Glomerular endothelial cell (primary cell): ENCODE measurements at regions not wholly inside any gene's neighbourhood (a gene's known extent, or its start where the extent isn't known, plus 50 kb on each side); places are given as distances from the start of the nearest gene placed in this dataset.

ENCODE experiments used
- DNase-seq: peaks from one replicate; pipeline ENCODE4 v3.0.0-alpha.2; 2011; ENCODE audit warnings: low read depth, low spot score; ENCODE audit errors: extremely low read depth

DNA sequence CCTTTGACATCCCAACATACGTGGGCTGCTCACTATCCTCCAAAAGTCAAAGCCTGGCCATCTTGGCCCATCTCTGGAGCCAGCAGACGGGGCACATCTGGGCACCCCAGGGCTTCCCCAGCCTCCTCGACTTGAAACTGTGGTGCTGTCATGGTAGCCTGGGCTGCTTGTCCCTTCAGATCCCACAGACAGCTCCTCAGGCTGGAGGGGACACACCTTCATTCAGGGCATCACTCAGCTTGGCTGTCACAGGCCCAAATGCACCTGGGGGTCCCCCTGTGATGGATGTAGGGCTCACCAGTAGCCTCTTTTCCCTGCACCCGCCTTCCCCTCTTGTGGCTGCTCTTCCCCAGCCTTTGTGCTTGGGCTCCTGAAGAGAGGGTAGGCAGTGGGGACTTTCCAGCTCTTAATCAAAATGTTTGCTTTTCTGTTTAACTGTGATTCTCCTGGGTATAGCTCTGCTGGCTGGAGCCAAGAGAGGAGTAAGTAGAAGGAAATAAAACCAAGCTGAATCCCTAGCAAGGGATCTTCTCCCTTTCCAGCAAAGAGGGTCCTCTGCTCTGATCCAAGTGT, 92.3 kb downstream of the GYPC start:
- no peak for DNase-seq

DNA sequence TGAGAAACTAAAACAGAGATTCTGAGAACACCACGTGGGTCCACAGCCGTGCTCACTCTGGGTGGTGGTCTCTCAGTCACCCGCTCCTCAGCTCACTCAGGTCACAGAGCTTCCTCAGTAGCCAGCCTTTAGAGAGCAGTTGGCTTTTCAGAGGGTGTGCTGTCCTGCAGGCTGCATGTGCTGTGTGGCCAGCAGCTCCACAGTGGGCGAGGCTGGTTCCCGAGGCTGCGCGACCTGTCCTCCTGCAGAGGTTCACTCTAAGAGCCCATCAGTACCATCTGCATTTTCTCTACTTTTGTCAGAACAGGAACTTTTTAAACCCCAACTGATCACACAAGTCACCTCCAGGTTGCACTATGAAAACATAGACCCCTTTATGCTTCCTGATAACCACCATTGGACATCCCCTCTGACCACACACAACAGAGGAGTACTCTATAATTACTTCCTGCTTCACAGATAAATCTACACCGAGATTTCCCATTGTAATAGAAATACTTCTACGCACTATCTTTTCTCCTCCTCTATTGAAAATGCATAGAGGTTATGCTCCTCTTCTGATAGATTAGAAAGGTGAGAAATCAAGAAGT, 93.1 kb downstream of the GYPC start:
- DNase-seq, result no peak

DNA sequence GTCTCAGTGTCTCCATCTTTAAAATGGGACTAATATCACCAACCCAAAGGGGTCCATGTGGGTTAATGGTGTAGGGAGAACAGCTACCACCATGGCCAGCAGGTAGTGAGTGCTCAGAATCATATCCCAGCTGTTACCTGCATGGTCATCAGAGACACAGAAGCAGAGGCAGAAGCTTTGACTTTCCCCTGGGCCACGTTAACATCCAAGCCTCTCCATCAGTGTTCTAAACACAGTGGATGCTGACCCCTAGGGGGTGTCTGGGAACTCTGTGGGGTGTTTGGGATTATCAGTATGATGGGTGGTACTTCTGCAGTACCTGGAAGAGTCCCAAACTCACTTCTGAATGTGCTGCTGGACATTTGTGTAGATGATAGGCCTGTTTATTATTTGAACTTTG, 93.6 kb downstream of the GYPC start:
- no peak for DNase-seq

DNA sequence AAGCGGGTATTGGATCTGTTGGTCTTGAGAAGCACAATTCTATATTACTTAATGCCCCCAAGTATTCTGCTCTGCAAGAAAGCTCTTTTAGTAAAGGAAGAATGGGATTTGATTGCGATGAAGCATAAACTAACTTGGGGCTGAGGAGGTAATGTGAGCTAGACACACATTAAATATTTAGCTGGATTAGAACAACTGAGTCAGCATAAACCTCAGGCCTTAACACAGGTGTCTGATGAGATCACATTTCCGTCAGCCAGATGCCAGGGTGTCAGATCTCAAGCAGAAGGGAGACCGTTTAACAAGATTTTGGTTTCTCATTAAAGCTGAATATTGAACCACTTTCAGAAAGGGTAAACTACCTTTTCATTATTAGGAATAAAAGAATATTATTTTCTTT, 94.5 kb downstream of the GYPC start:
- DNase-seq, result no peak

DNA sequence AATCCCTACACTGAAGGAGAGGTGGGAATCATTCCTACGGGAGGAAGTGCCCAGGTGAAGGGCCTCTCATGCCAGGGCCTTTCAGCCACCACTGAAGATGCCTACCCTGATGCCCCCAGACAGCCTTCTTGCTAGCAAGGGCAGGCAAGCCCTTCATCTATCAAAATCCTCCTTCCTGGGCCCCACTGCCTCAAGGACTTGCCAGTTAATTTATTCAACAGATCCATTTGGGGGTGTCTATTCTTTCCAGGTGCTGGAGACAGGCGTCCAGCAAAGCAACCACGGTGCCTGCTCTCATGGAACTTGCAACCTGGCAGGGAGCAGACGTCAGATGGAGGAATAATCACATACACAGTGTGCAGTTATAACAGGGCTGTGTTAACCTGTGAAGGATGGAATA, 95.5 kb downstream of the GYPC start:
- no peak for DNase-seq

DNA sequence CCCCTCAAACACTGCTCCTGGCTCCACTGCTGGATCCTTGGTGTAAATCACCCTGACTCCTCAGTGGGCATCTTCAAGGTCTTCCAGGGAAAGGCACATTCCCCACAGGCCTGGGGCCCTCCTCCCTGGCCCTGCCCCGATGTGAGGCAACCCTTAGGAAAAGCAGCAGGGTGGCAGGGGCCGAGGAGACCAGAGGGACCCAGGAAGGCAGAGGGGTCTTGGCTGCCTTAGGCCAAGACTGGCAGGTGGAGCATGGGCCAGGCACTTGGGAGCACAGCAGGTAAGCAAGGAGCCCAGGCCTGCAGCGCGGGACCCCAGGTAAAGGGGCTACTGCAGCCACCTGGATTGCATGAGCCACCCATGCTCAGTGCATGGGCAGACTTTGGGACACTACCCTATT, 96.9 kb downstream of the GYPC start:
- DNase-seq, result no peak

DNA sequence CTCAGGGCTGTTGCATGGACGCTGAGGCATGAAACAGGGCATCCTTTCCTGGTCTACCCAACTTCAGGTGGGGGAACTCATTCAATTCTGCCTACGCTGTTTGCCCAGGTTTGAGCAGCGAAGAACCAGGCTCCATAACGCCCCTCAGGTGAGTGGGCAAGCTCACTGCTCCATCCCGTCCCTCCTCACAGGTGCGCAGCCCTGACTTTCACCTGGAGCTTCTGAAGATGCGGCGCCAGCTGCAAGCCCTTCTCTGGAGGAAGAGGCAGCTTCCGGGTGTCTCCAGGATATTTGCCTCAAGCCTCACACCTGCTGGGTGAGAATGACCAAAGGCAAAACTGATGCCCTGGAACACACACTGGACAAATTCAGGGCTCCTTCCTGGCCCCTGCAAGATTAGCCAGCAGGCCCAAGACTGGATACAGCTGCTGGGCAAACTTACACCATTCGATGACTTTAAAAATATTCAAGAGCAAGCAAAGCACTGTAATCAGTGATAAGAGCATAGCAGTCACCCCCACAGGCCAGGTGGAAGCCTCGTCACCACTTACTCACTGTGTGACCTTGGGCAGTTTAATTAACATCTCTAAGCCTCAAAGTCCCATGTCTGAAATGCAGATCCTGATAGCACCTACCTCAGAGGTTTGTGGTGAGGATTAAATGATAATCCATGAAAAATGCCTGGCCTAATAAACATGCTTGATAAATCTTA, 97.7 kb downstream of the GYPC start:
- no peak for DNase-seq

DNA sequence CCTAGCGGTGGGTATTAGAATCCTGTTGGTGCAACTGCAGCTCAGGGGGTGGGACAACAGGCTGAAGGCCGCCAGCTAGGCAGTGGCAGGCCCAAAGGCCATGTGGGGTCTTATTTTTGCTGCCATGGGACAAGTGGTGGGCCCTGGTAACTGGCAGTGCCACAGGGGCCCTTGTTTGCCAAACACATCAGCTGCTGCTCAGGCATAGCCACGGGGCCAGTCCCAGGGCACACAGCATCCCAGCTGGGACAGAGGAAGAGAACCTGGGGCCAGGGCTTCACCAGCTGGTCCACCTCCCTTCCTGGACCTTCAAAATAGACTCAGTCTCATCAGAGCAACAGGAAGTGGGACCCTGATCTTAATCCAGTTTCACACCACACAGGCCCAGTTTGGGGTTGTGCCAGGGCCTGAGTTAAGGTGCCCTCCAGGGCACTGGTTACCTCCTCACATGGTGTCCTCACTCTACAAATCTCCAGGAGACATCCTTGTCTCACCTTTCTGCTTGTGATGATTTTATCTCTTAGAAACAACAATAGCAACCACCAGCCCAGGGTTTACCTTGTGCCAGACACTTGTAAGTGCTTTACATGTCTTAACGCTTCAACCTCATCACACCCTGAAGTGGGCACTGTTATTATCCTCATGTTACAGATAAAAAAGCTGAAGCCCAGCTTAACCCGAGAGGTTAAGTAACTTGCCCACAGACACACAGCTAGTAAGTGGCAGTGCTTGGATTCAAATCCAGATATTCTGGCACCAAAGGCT, 98.5 kb downstream of the GYPC start:
- no peak for DNase-seq

DNA sequence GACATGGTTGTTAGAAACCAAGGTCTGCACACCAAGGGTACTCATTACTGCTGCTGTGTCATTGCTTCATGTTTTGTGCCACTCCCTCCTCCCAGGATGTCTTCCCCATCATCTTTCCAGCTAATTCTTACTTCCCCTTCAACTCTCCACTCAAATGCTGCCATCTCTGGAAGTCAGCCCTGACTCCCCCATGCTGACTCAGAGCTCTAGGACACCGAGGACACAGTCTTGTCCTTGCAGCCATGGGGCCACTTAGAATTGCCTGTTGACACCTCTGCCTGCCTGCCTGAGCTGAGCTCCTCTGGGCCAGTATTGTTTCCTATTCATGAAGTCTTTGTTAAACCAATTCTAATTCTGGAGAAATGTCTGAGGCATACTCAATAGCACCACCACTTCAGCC, 100.2 kb downstream of the GYPC start:
- no peak for DNase-seq

DNA sequence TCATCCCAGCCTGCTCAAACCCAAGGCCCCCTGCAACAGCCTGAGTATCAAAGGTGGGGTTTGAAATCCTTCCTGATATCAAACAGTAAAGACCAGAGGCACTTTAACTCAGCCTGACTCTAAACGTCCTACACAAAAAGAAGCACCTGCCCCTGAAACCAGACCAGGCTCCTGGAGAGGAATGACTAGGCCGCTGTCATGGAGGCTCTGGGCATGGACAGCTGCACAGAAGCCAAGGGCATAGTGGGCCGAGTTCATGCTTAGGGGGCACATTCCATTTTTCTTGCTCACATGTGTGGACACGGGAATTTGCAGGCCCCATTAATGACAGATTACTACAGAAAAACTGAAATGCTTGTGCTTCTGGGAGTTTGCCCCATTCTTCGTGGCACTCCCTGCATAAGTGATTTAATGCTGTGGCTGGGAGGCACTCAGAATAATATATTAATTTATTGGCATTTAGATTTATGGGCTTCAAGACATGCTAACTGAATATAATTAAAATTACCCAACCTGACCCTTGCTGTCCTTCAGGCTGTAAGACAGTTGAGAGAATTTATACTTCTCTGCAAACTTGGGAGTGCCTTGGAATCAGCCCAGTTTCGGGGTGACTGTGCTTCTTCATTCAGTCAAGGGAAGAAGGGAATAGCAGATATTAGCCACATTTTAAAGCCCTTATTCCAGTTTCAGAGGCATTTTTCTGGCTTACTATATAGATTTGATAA, 105.5 kb downstream of the GYPC start:
- DNase-seq, result no peak

DNA sequence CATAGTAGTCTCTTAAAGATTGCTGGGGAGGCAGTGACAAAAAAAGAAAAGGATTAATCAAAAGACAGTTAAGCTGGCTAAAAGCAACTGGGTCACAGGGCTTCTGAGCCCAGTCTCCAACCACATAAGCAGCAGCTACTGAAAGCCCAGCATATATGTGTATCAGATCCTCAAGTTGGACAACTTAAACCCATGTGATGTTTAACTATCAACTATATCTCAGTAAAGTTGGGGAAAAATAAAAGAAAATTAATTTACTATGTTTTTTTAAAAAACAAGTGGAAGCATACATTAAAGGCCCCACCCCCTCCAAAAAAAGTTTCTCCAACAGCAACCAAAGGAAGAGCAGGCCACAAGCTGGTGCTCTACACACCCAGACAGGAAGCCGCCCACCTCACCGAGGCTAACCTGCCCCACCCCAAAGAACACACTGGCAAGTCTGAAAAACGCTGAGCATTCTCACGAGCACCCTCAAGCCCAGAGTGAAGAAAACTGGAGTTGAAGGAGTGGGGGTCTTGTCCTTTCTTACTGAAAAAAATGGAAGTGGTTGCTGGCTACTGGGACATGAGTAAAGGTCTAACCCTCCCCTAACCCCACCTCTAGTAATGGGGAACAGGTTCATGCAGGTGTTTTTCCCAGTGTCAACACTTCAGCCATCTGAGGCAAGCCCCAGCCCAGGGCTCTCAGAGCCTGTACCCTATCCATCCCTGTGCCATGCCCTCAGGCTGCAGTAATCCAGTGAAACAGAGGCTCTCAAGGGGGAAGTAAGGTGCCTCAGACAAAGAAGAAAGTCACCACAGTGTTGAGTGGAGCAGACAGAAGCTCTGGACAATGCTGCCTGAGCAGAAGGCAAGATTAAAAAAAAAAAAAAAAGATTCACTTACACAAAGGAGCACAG, 106.3 kb downstream of the GYPC start:
- DNase-seq, result no peak

DNA sequence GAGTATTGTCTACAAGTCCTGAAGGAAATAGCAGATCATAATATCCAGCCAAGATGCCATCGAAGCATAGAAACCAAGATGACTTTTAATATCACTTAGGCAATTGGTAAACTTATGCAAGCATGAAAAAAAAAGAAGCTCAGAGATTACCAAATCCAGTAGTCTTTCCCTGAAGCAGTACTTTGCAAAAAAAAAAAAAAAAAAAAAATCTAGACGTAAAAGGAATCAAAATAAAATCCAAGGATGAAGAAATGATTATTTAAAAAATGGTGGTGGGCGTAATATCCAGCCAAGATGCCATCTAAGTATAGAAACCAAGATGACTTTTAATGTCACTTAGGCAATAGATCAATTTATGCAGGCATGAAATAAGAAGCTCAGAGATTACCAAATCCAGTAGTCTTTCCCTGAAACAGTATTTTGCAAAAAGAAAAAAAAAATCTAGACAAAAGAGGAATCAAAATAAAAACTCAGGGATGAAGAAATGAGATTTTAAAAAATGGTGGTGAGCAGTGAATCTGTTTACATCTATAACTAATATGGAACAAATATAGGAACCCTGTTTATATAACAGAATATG, 108.8 kb downstream of the GYPC start:
- no peak for DNase-seq

DNA sequence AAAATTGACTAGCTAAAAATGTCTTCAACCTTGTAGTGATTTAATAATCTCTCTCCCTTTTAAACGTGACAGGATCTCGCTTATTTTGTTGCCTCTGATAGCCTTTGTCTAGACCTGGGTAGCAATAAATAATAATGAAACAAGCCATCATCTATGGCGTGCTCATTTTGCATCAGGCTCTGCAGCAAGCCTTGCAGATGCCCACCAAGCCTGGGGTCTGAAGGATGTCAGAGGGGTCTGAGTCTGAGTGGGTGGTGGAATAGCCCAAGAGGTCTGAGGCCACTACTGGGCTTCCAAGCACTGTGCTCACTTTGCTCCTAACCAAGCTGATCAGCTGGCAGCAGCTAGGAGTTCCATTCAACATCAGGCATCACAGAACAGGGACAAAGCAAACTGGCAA, 109.4 kb downstream of the GYPC start:
- no peak for DNase-seq

DNA sequence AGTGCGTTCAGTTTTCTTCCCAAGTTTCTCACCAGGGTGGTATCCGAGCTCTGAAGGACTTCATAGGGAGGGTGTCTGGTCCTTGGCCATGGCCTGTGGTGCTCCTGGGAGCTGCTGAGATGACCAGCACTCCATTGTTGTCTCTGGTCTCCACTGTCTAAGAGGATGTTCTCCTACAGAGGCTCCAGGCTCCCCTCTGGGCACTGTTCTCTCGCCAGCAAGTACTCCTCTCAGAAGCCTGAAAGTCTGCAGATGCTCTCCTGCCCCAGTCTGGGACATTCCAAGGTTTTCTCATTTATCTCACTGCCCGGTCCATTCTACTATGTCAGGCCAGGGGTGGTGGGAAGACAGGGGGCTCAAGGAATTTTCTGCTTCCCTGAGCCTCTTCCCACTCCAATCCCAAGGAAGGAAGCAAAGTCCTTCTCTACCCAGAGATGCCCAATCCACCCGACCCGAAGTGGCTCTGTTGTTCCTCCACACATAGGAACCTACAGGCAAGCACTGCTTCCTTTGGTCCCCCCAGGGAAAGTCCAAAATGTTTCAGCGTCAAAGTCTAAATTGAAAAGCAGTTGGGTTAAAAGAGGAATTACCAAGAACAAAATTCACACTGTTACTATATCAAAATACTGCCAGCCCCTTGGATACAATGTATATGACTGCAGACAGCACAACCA, 110.5 kb downstream of the GYPC start:
- DNase-seq, result no peak

DNA sequence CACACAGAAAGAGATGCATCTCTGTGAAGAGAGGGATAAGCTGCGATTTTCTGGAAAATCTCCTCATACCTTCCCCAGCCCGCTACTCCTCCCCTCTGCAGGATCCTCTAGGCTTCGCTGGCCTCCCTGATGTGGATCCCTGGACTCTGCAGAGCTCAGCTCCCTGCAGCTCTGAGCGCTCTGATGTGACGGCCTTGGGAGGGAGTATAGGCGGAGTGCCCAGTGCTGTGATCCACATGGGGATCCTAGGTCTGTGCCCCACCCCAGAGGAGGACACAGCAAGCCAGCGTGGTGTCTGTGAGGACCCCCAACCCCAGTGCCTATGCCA, 111.0 kb downstream of the GYPC start:
- no peak for DNase-seq

DNA sequence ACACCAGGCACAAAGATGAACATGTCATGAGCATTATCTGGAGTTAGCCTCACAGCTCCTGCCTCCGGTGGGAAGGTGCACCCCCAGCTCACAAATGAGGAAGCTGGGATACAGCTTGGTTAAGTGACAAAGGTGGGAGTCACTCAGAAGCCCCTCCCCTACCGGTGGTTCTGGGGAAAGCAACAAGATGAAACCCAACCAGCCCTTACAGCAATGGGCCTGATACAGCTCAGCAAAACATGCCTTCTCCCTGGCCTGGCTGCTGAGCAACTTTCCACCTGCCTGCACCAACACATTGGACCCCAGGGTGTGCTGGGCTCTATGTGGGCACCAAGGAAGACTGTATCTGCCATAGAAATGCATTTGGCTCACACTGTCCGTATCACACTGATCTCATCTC, 113.2 kb downstream of the GYPC start:
- no peak for DNase-seq

DNA sequence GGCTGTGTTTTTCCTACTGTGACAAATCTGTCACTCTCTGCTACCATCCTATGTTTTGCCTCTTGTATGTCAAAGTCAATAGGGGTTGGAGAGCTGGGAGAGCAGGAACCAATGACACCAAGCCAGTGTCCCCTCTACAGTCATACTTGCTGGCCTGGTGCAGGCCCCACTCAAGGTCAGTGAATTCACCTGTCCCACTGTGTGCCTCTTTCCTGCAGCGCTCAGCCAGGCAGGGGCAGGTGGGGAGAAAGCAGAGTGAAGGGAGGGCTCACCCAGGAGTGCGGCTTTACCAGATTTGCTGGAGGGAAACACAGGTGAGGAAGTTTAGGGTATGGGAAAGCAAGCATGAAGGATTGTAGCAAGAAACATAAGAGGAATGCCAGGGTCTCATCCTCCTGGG, 114.5 kb downstream of the GYPC start:
- DNase-seq, result no peak

DNA sequence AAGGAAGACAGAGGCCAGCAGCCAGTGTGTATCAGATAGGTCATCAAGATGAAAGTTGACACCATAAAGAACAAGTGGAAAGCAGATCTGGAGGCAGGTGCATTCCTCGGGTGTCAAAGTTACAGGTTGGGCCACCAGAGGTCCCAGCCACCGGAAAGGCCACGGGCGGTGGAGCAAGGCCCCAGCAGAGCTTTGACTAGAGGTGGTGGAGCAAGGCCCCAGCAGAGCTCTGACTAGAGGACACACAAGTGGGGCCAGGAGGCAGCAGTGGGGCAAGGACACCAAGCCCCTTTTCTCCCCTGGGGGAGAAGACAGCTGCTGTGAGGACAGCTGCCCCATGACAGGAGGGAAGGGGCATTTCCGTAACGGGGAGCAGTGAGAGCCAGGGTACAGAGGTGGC, 115.1 kb downstream of the GYPC start:
- no peak for DNase-seq

DNA sequence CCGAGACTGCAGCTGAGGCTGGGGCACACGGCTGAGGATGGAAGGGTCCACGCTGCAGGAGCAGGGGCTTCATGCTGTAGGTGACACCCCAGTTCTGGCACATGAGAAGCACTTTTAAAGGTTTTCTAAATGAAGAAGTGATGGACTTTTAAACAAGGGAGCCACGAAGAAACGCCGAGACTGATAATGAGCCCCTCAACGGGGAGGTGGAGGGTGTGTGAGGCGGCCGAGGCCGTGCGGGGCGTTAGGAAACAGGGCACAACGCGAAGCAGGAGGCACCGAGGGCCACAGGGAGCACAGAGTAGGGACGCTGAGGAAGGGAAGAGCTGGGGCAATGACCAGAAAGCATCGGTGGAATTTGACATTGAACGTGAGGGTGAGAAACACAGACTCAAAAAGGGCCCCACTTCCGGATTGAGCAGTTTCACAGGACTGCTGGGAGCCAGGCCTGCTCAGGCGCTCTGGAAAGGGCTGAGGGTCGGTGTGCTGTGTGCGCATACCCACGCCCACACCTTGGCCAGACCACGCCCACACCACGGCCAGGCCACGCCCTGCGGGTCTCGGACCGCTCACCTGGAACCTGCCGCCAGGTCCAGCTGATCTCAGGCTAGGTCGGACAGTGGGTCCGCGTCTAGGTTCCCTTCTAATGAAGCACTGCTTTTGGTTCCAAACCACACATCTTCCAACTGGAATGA, 115.7 kb downstream of the GYPC start:
- DNase-seq, result no peak
